HCT116 (cell line): ENCODE measurements at regions not wholly inside any gene's neighbourhood (a gene's known extent, or its start where the extent isn't known, plus 50 kb on each side); places are given as distances from the start of the nearest gene placed in this dataset.

ENCODE experiments used
- ATAC-seq: fragments of 200-7000 bp; cut with Tn5 transposase; 2 replicates; pipeline ENCODE4 v1.9.1; 2020; ENCODE audit warnings: mild to moderate bottlenecking, moderate library complexity
- BruUV-seq: library from RNA; stranded (reverse); fragments of 400-500 nt; replicated peaks from 2 replicates; lab custom pipeline; 2021; lab: Mats Ljungman, UMichigan
- CTCF ChIA-PET: fragments of 300-600 bp; sonication (Branson Sonifier 250); formaldehyde crosslinking; loops from one replicate; lab custom pipeline; 2021; ENCODE audit warnings: antibody characterized with exemption; lab: Charles Lee
- POLR2A ChIA-PET: fragments of 300-600, 350-600 bp; sonication (Branson Sonifier 250); formaldehyde crosslinking; loops from one replicate; lab custom pipeline; 2021; ENCODE audit warnings: antibody characterized with exemption; lab: Charles Lee
- RAD21 ChIA-PET, 2 experiments: fragments of 300-600 bp; sonication (Branson Sonifier 250); formaldehyde crosslinking; loops; one replicate each; lab custom pipeline; 2023; ENCODE audit warnings: low total read pairs in 2 of 2; ENCODE audit not compliant: uncharacterized antibody in 2 of 2, unreplicated experiment in 2 of 2, low non-redundant PET in 1 of 2; lab: Charles Lee
- DNase-seq: peaks from one replicate; pipeline ENCODE4 v3.0.0-alpha.2; 2010; ENCODE audit warnings: low read depth, low spot score
- H2AFZ ChIP-seq: fragments of 200-600 bp; shearing (Covaris generic), sonication (generic); 2 replicates; pipeline ENCODE4 v1.6.1; 2017; ENCODE audit warnings: low read depth, mixed run types, mixed read lengths, antibody characterized with exemption, low read length; ENCODE audit not compliant: poor library complexity, severe bottlenecking
- H3K27ac ChIP-seq: 2 replicates; pipeline ENCODE4 v1.5.1; 2012; ENCODE audit warnings: low read depth, low read length
- H3K27me3 ChIP-seq: fragments of 200-600 bp; sonication (generic); 2 replicates; pipeline ENCODE4 v1.6.1; 2016; ENCODE audit warnings: mixed run types, low read length, mixed read lengths; ENCODE audit not compliant: insufficient read depth
- H3K36me3 ChIP-seq, 2 experiments: fragments of 200-500 bp in 1 of 2; fragments of 200-600 bp in 1 of 2; sonication (Bioruptor generic) in 1 of 2; sonication (generic) in 1 of 2; 2 replicates each; pipeline versions ENCODE4 v1.5.1 to v1.6.1; 2014 to 2016; ENCODE audit warnings: low read length in 2 of 2, inconsistent platforms in 1 of 2, mixed read lengths in 1 of 2, mixed run types in 1 of 2; ENCODE audit not compliant: insufficient read depth in 2 of 2, control insufficient read depth in 1 of 2
- H3K4me1 ChIP-seq, 2 experiments: fragments of 200-600 bp in 1 of 2; sonication (generic) in 1 of 2; 2 replicates each; pipeline versions ENCODE4 v1.5.1 to v1.6.1; 2012 to 2017; ENCODE audit warnings: low read length in 2 of 2, inconsistent platforms in 1 of 2, mild to moderate bottlenecking in 1 of 2, mixed read lengths in 1 of 2, mixed run types in 1 of 2, moderate library complexity in 1 of 2; ENCODE audit not compliant: insufficient read depth in 2 of 2, control insufficient read depth in 1 of 2
- H3K4me2 ChIP-seq: fragments of 200-600 bp; sonication (generic); 2 replicates; pipeline ENCODE4 v1.6.1; 2017; ENCODE audit warnings: mixed run types, low read length, mixed read lengths
- H3K4me3 ChIP-seq, 2 experiments: fragments of 200-600 bp in 1 of 2; sonication (generic) in 1 of 2; replicated peaks in 1 of 2; 2 replicates each; pipeline ENCODE4 v1.5.1; 2011 to 2016; ENCODE audit warnings: low read length in 2 of 2, control low read depth in 1 of 2, low read depth in 1 of 2, mild to moderate bottlenecking in 1 of 2, mixed read lengths in 1 of 2, mixed run types in 1 of 2
- H3K79me2 ChIP-seq: fragments of 200-600 bp; sonication (generic); 2 replicates; pipeline ENCODE4 v1.6.1; 2017; ENCODE audit warnings: mild to moderate bottlenecking, mixed run types, low read length, moderate library complexity, mixed read lengths; ENCODE audit not compliant: insufficient read depth
- H3K9ac ChIP-seq: fragments of 200-600 bp; sonication (generic); 2 replicates; pipeline ENCODE4 v1.6.1; 2016; ENCODE audit warnings: low read length, mixed read lengths
- H3K9me2 ChIP-seq: fragments of 200-600 bp; sonication (generic), shearing (Covaris generic); 2 replicates; pipeline ENCODE4 v1.6.1; 2017; ENCODE audit warnings: mixed run types, mild to moderate bottlenecking, moderate library complexity; ENCODE audit not compliant: insufficient read depth
- H3K9me3 ChIP-seq, 2 experiments: fragments of 200-500 bp in 1 of 2; fragments of 200-600 bp in 1 of 2; sonication (Bioruptor generic) in 1 of 2; sonication (generic) in 1 of 2; 2 replicates each; pipeline ENCODE4 v1.6.1; 2014 to 2017; ENCODE audit warnings: low read length in 2 of 2, mixed read lengths in 2 of 2, inconsistent platforms in 1 of 2, low read depth in 1 of 2, mild to moderate bottlenecking in 1 of 2, mixed run types in 1 of 2, moderate library complexity in 1 of 2; ENCODE audit not compliant: control insufficient read depth in 1 of 2, insufficient read depth in 1 of 2
- H4K20me1 ChIP-seq: fragments of 200-600 bp; sonication (generic), shearing (Covaris generic); 2 replicates; pipeline ENCODE4 v1.6.1; 2017; ENCODE audit warnings: mixed run types, mild to moderate bottlenecking, moderate library complexity; ENCODE audit not compliant: insufficient read depth
- CBX3 ChIP-seq: IDR thresholded peaks from 2 replicates; pipeline ENCODE4 v1.6.1; 2012; ENCODE audit warnings: low read depth
- CEBPB ChIP-seq: IDR thresholded peaks from 2 replicates; pipeline ENCODE4 v1.6.1; 2012; ENCODE audit warnings: low read depth
- EGR1 ChIP-seq: IDR thresholded peaks from 2 replicates; pipeline ENCODE4 v1.6.1; 2012; ENCODE audit warnings: low read depth
- ELF1 ChIP-seq: IDR thresholded peaks from 2 replicates; pipeline ENCODE4 v1.6.1; 2012; ENCODE audit warnings: low read depth, borderline replicate concordance
- EZH2phosphoT487 ChIP-seq: fragments of 200-600 bp; IDR thresholded peaks from 2 replicates; pipeline ENCODE4 v1.6.1; 2018; ENCODE audit warnings: antibody characterized with exemption, borderline replicate concordance
- FOSL1 ChIP-seq: IDR thresholded peaks from 2 replicates; pipeline ENCODE4 v1.6.1; 2012; ENCODE audit warnings: low read depth
- JUND ChIP-seq: IDR thresholded peaks from 2 replicates; pipeline ENCODE4 v1.6.1; 2012
- MAX ChIP-seq: IDR thresholded peaks from 2 replicates; pipeline ENCODE4 v1.6.1; 2012
- POLR2A ChIP-seq: IDR thresholded peaks from 2 replicates; pipeline ENCODE4 v1.7.0; 2011; ENCODE audit warnings: borderline replicate concordance; ENCODE audit not compliant: insufficient read depth, insufficient read length; ENCODE audit errors: extremely low read depth
- POLR2AphosphoS5 ChIP-seq: IDR thresholded peaks from 2 replicates; pipeline ENCODE4 v1.6.1; 2011; ENCODE audit warnings: mild to moderate bottlenecking, low read depth, low read length, moderate library complexity
- REST ChIP-seq: IDR thresholded peaks from 2 replicates; pipeline ENCODE4 v1.6.1; 2012; ENCODE audit warnings: low read depth
- SIN3A ChIP-seq: IDR thresholded peaks from 2 replicates; pipeline ENCODE4 v1.6.1; 2012; ENCODE audit warnings: low read depth
- SRF ChIP-seq: IDR thresholded peaks from 2 replicates; pipeline ENCODE4 v1.6.1; 2012; ENCODE audit warnings: low read depth
- YY1 ChIP-seq: IDR thresholded peaks from 2 replicates; pipeline ENCODE4 v1.6.1; 2011; ENCODE audit warnings: low read length, low read depth, moderate library complexity, mild to moderate bottlenecking; ENCODE audit not compliant: insufficient replicate concordance; ENCODE audit errors: extremely low read depth
- ZFX ChIP-seq: fragments of 450-650 bp; IDR thresholded peaks from 2 replicates; pipeline ENCODE4 v1.6.1; 2017
- ZNF274 ChIP-seq: fragments of 200-500 bp; sonication (Bioruptor generic); IDR thresholded peaks from 2 replicates; pipeline ENCODE4 v1.6.1; 2014; ENCODE audit warnings: mild to moderate bottlenecking, low read depth, low read length, inconsistent platforms
- intact Hi-C: fragments of 100-400 bp; cut with micrococcal nuclease; formaldehyde crosslinking; loops from 2 replicates; pipeline ENCODE4 v1.10.0; 2022
- TF ChIP-seq, protein P1 (sequence below): IDR thresholded peaks from 2 replicates; pipeline ENCODE4 v1.6.1; 2011; ENCODE audit warnings: mild to moderate bottlenecking, low read length, moderate library complexity; ENCODE audit not compliant: insufficient replicate concordance; ENCODE audit errors: extremely low read depth
- TF ChIP-seq, protein P2 (sequence below): IDR thresholded peaks from 2 replicates; pipeline ENCODE4 v1.6.1; 2012

GRCh38 chr20:50263831-50264230, 73.2 kb downstream of the CEBPB start (continued):
- no peak for TF ChIP-seq MAX
- TF ChIP-seq CBX3, result no peak
- no peak for TF ChIP-seq ELF1
- TF ChIP-seq POLR2A, result no peak

DNA sequence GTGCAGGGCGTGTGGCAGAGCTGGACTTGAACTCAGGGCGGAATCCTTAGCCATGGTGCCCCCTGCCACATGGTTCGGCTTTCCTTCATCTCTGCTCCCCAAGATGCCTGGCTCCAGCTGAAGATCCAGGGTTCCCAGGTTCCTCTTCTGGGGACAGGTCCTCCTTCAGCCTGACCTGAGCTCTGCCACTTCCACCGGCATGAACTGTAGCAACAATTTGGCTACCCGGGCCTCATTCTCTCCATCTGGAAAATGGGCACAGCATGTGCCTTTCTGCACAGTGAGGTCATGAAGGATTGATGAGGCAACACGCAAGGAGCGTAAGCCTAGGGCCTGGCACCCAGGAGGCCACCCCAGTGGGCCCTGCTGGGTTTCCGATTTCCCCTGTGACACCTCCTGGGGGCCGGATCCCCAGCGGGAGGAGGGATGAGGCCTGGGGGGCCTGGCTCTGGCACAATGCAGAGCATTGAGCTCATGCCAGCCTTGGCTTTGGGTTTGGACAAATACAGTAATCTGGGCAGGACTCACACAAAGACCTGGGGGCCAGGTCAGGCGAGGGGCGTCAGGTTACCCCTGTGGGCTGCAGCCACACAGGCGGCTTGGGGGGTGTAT, 74.0 kb downstream of the CEBPB start:
- Histone ChIP-seq H3K4me3 (no peak overlapping the region), H3K9me2 (no peaks in the 10 kb centered on the region), H2AFZ (no peak overlapping the region), H3K9ac (no peak overlapping the region), H3K79me2 (no peaks in the 10 kb centered on the region), H3K27ac (no peak overlapping the region), H3K27me3 (no peaks in the 10 kb centered on the region), H3K4me1 (peaks cover 50 to 62% of the 10 kb centered on the region in 2 experiments), H4K20me1 (no peaks in the 10 kb centered on the region), H3K4me2 (no peak overlapping the region), H3K9me3 (no peaks in the 10 kb centered on the region), H3K36me3 (no peaks in the 10 kb centered on the region)
- BruUV-seq, result no TSS peak
- intact Hi-C loops, result no loop called here
- POLR2A ChIA-PET, result interaction anchor here (1.5 to 2.9 kb wide), 2 partner anchors 20 to 21 kb away, joined by 4 to 11 read pairs; no protein-coding TSS in a partner anchor
- RAD21 ChIA-PET, result no interaction called here
- DNase-seq (no peak), ATAC-seq (no peak)
- CTCF ChIA-PET, result no interaction called here
- TF ChIP-seq, protein P1, sequence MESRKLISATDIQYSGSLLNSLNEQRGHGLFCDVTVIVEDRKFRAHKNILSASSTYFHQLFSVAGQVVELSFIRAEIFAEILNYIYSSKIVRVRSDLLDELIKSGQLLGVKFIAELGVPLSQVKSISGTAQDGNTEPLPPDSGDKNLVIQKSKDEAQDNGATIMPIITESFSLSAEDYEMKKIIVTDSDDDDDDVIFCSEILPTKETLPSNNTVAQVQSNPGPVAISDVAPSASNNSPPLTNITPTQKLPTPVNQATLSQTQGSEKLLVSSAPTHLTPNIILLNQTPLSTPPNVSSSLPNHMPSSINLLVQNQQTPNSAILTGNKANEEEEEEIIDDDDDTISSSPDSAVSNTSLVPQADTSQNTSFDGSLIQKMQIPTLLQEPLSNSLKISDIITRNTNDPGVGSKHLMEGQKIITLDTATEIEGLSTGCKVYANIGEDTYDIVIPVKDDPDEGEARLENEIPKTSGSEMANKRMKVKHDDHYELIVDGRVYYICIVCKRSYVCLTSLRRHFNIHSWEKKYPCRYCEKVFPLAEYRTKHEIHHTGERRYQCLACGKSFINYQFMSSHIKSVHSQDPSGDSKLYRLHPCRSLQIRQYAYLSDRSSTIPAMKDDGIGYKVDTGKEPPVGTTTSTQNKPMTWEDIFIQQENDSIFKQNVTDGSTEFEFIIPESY, result no peak
- no peak for TF ChIP-seq POLR2A
- TF ChIP-seq ZFX, result no peak
- no peak for TF ChIP-seq FOSL1
- TF ChIP-seq, protein P2, sequence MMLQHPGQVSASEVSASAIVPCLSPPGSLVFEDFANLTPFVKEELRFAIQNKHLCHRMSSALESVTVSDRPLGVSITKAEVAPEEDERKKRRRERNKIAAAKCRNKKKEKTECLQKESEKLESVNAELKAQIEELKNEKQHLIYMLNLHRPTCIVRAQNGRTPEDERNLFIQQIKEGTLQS, result no peak
- TF ChIP-seq SIN3A, result no peak
- TF ChIP-seq REST, result no peak
- TF ChIP-seq CBX3, result no peak
- no peak for TF ChIP-seq EGR1
- no peak for TF ChIP-seq CEBPB
- TF ChIP-seq SRF, result no peak
- no peak for TF ChIP-seq POLR2AphosphoS5
- TF ChIP-seq JUND, result no peak
- TF ChIP-seq ZNF274, result no peak
- no peak for TF ChIP-seq YY1
- TF ChIP-seq EZH2phosphoT487, result no peak
